ENCODE measurements at regions not wholly inside any gene's neighbourhood (a gene's known extent, or its start where the extent isn't known, plus 50 kb on each side); places are given as distances from the start of the nearest gene placed in this dataset.
A peak's percentile ranks its signal among the peaks of the same experiment; 100 is the strongest.

- Histone ChIP-seq H3K36me3 (no peaks in the 10 kb centered on the region), H3K9me3 (0 out of 2 replicates have a peak, but pooled peaks cover 4% of the 10 kb centered on the region), H3K27ac (no peak overlapping the region), H3K4me1 (no peaks in the 10 kb centered on the region), H3K9ac (no peak overlapping the region), H3K4me2 (no peak overlapping the region), H3K27me3 (no peaks in the 10 kb centered on the region), H4K20me1 (no peaks in the 10 kb centered on the region), H3K4me3 (no peak overlapping the region)
- TF ChIP-seq Cebpa-rat (IDR thresholded peaks at IDR 0.05) = no peak
These were observed 460.1 kb downstream of the MED13L start for GRCh38 chr12:115817389-115817788.

DNA sequence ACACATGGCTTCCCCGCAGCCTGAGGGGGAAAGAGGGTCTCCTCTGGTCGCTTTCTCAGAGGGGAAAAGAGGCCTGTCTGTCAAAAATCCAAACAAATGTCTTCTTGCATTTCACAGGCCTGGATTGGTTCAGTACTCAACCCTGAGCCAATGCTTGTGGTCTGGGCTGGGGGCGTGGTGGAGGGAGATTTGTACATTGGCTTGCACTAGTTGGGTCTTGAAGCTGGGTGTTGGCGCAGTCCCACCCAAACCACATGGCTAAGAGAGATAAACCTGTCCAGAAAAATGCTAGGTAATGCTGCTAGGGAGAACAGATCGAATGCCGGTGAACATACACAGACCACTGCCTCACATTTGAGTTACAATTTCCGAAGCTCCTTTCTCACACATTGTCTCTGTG is 461.6 kb downstream of the MED13L start:
- H3K27ac ChIP-seq = no peak overlapping the region
- H3K27me3 ChIP-seq = no peaks in the 10 kb centered on the region
- TF ChIP-seq Cebpa-rat (IDR thresholded peaks at IDR 0.05) = no peak
- no peaks in the 10 kb centered on the region for H3K36me3 ChIP-seq
- H3K4me2 ChIP-seq = no peak overlapping the region
- H3K4me1 ChIP-seq = peaks cover 4% of the 10 kb centered on the region
- H4K20me1 ChIP-seq = no peaks in the 10 kb centered on the region
- peaks cover 18% of the 10 kb centered on the region; the same call in 1 of the 2 replicates for H3K9me3 ChIP-seq
- no peak overlapping the region for H3K9ac ChIP-seq
- no peak overlapping the region for H3K4me3 ChIP-seq

DNA sequence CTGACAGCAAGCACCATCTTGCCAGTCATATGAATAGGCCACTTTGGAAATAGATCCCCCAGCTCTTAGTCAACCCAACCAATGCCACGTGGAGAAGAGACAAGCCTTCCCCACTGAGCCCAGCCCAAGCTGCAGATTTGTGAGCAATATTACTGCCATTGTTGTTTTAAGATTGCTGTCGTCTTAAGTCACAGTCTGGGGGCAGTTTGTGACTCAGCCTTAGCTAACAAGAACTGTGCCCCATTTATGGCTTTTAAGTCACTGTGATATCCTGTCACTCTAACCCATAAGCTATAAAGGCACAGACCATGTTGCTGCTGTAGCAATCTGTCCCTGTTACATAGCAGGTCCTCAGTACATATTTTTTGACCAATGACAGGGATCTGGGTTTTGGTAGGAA is 464.2 kb downstream of the MED13L start:
- Histone ChIP-seq H3K27me3 (no peaks in the 10 kb centered on the region), H3K9ac (no peak overlapping the region), H3K36me3 (no peaks in the 10 kb centered on the region), H3K4me3 (no peak overlapping the region), H3K9me3 (peaks cover 18% of the 10 kb centered on the region; the same call in 1 of the 2 replicates), H3K27ac (no peak overlapping the region), H4K20me1 (no peaks in the 10 kb centered on the region), H3K4me1 (peaks cover 10% of the 10 kb centered on the region), H3K4me2 (no peak overlapping the region)
- TF ChIP-seq Cebpa-rat (IDR thresholded peaks at IDR 0.05) = no peak

- Histone ChIP-seq H3K9ac (no peak overlapping the region), H3K4me1 (peaks cover 10% of the 10 kb centered on the region), H3K27ac (no peak overlapping the region), H3K27me3 (no peaks in the 10 kb centered on the region), H3K4me2 (no peak overlapping the region), H3K9me3 (peaks cover 18% of the 10 kb centered on the region; the same call in 1 of the 2 replicates), H3K36me3 (no peaks in the 10 kb centered on the region), H3K4me3 (no peak overlapping the region), H4K20me1 (no peaks in the 10 kb centered on the region)
- TF ChIP-seq Cebpa-rat (IDR thresholded peaks at IDR 0.05) = no peak
These were observed 465.6 kb downstream of the MED13L start for GRCh38 chr12:115811929-115812328.

DNA sequence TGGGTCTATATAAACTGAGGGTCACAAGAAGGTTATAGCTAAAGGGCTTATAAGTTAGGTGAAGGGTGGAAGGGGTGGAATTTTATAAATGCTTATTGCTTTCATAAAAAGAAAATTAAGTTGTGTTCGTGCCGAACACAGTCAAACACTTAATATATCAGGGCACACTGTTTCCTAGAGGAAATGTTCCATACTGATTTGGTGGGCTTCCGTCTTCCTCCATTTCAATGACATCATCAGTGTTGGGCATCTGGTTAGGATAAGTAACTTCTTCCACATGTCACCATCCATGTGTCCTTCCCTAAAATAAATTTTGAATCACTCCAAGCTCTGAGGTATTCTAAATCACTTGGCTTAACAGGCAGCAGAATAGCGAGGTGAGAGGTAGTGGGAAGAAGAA is 466.4 kb downstream of the MED13L start:
- H3K4me2 ChIP-seq = peak overlapping the region; percentile 29
- no peak overlapping the region for H3K4me3 ChIP-seq
- H3K27ac ChIP-seq = no peak overlapping the region
- peaks cover 18% of the 10 kb centered on the region; the same call in 1 of the 2 replicates for H3K9me3 ChIP-seq
- TF ChIP-seq Cebpa-rat (IDR thresholded peaks at IDR 0.05) = no peak
- H3K27me3 ChIP-seq = no peaks in the 10 kb centered on the region
- H4K20me1 ChIP-seq = no peaks in the 10 kb centered on the region
- peaks cover 10% of the 10 kb centered on the region for H3K4me1 ChIP-seq
- no peak overlapping the region for H3K9ac ChIP-seq
- no peaks in the 10 kb centered on the region for H3K36me3 ChIP-seq

GRCh38 chr12:115810122-115810901 is 467.2 kb downstream of the MED13L start:
- no peak for TF ChIP-seq Cebpa-rat (IDR thresholded peaks at IDR 0.05)
- Histone ChIP-seq H3K9me3 (peaks cover 18% of the 10 kb centered on the region; the same call in 1 of the 2 replicates), H3K4me1 (peaks cover 10% of the 10 kb centered on the region), H3K36me3 (no peaks in the 10 kb centered on the region), H3K9ac (no peak overlapping the region), H4K20me1 (no peaks in the 10 kb centered on the region), H3K4me2 (peak overlapping the region; percentile 29), H3K4me3 (no peak overlapping the region), H3K27ac (no peak overlapping the region), H3K27me3 (no peaks in the 10 kb centered on the region)

DNA sequence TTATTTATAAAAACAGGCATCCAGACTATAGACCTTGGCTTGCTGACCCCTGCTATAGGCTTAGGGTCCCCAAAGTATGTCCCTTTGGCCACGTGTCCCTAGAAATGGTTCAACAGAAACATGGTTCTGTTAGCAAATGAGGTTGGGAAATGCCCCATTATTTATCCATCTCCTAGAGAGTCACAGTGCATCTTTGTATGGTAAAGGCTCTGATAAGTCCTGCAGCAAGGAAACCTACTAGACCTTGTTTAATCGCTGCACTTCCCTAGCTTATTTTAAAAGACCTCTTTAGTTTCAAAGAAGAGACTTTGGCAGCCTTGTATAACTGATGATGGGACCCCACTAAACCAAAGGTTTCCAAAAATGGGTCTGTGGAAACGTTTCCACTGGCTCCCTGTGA is 471.5 kb downstream of the MED13L start:
- Histone ChIP-seq H4K20me1 (no peaks in the 10 kb centered on the region), H3K4me2 (no peak overlapping the region), H3K9ac (no peak overlapping the region), H3K4me1 (peaks cover 7% of the 10 kb centered on the region), H3K27ac (no peak overlapping the region), H3K36me3 (no peaks in the 10 kb centered on the region), H3K27me3 (no peaks in the 10 kb centered on the region), H3K4me3 (no peak overlapping the region), H3K9me3 (no peaks in the 10 kb centered on the region)
- no peak for TF ChIP-seq Cebpa-rat (IDR thresholded peaks at IDR 0.05)

DNA sequence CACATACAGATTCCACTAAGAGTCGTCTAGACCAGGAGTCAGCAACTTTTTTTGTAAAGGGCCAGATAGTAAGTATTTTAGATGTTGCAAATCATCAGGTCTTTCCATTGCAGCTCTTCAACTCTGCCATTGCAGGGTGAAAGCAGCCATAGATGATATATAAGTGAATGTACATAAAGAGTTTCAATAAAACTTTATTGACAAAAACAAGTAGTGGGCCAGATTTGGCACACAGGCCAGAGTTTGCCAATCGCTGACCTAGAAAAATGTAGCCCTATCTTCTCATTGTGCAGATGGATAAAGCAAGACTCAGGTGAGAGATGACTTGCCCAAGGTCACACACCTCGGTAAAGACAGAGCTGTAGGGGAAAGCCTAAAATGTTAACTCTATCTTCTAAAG is 474.7 kb downstream of the MED13L start:
- Histone ChIP-seq H3K27me3 (no peaks in the 10 kb centered on the region), H4K20me1 (no peaks in the 10 kb centered on the region), H3K9me3 (no peaks in the 10 kb centered on the region), H3K9ac (no peak overlapping the region), H3K27ac (no peak overlapping the region), H3K4me3 (no peak overlapping the region), H3K4me1 (no peaks in the 10 kb centered on the region), H3K4me2 (no peak overlapping the region), H3K36me3 (no peaks in the 10 kb centered on the region)
- TF ChIP-seq Cebpa-rat (IDR thresholded peaks at IDR 0.05) = no peak

DNA sequence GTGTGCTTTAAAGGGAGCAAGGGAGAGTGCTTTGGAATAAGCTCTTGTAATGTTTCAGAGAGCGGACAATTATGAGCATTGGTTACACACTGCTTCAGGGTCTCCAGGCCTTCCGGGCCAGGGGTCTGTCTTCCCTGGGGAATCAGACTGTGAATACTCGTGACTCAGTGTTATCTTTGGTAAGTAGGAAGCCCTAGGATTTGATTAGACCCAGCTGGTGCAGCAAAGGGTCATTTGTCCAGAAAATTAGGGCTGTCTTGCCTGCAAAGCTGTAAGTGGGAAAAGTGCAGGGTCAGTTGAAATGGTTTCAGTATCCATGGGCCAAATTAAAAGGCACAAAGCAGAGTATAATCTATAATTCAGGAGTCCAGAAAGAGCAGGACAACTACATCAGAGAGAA is 475.6 kb downstream of the MED13L start:
- H3K9ac ChIP-seq = no peak overlapping the region
- no peaks in the 10 kb centered on the region for H4K20me1 ChIP-seq
- no peaks in the 10 kb centered on the region for H3K36me3 ChIP-seq
- H3K27me3 ChIP-seq = no peaks in the 10 kb centered on the region
- H3K4me1 ChIP-seq = no peaks in the 10 kb centered on the region
- H3K27ac ChIP-seq = no peak overlapping the region
- no peak for TF ChIP-seq Cebpa-rat (IDR thresholded peaks at IDR 0.05)
- no peak overlapping the region for H3K4me3 ChIP-seq
- no peaks in the 10 kb centered on the region for H3K9me3 ChIP-seq
- H3K4me2 ChIP-seq = no peak overlapping the region

DNA sequence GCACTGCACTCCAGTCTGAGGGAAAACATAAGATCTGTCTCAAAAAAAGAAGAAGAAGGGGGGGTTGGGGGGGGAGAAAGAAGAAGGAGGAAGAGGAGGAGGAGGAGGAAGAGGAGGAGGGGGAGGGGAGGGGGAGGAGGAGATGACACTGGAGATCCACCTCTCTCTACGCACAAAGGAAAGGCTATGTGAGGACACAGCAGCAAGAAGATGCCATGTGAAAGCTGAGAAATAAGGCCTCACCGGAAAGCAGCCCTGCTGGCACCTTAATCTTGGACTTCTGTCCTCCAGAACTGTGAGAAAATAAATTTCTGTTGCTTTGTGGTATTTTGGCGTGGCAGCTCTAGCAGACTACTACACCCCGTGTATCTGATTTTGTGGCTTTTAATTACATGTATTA is 477.9 kb downstream of the MED13L start:
- Histone ChIP-seq H3K9ac (no peak overlapping the region), H3K4me2 (no peak overlapping the region), H3K4me3 (no peak overlapping the region), H3K27ac (no peak overlapping the region), H3K36me3 (no peaks in the 10 kb centered on the region), H3K4me1 (no peaks in the 10 kb centered on the region), H3K9me3 (no peaks in the 10 kb centered on the region), H3K27me3 (no peaks in the 10 kb centered on the region), H4K20me1 (no peaks in the 10 kb centered on the region)
- TF ChIP-seq Cebpa-rat (IDR thresholded peaks at IDR 0.05) = no peak

Data from BLaER1 (cell line).